ENCODE measurements at regions not wholly inside any gene's neighbourhood (a gene's known extent, or its start where the extent isn't known, plus 50 kb on each side); places are given as distances from the start of the nearest gene placed in this dataset.

GRCh38 chr2:128488434-128488833, 169.8 kb upstream of the HS6ST1 start:
- TF ChIP-seq CTCF (IDR thresholded peaks at IDR 0.05), result no peak
- TF ChIP-seq POLR2A (IDR thresholded peaks at IDR 0.05), result no peak

Measured in right lobe of liver (tissue), 4 donors.